PC-9 (cell line): ENCODE measurements at regions not wholly inside any gene's neighbourhood (a gene's known extent, or its start where the extent isn't known, plus 50 kb on each side); places are given as distances from the start of the nearest gene placed in this dataset.

Experiments used
- BruUV-seq: library from RNA; stranded (reverse); fragments of 400-500 nt; replicated peaks from 2 replicates; lab custom pipeline; 2021; lab: Mats Ljungman, UMichigan
- CTCF ChIA-PET: fragments of 300-600 bp; sonication (Branson Sonifier 250); formaldehyde crosslinking; loops from one replicate; lab custom pipeline; 2022; ENCODE audit warnings: antibody characterized with exemption; lab: Charles Lee
- POLR2A ChIA-PET: fragments of 300-600 bp; sonication (Branson Sonifier 250); formaldehyde crosslinking; loops from one replicate; lab custom pipeline; 2022; ENCODE audit warnings: antibody characterized with exemption; ENCODE audit not compliant: unreplicated experiment; lab: Charles Lee
- DNase-seq, 2 experiments: peaks; one replicate each; pipeline versions ENCODE4 v3.0.0 to v3.0.0-alpha.2; 2015 to 2022; ENCODE audit warnings: mixed read lengths in 1 of 2
- H2AFZ ChIP-seq: fragments of 200-600 bp; sonication (generic); 2 replicates; pipeline ENCODE4 v1.8.1; 2017; ENCODE audit warnings: antibody characterized with exemption
- H3F3A ChIP-seq: fragments of 200-600 bp; sonication (generic); 2 replicates; pipeline ENCODE4 v1.8.1; 2017; ENCODE audit warnings: antibody characterized with exemption, mild to moderate bottlenecking, low read depth; ENCODE audit not compliant: insufficient read depth
- H3K27ac ChIP-seq: fragments of 200-600 bp; sonication (generic); 2 replicates; pipeline ENCODE4 v1.6.1; 2016; ENCODE audit warnings: mixed run types
- H3K27me3 ChIP-seq: fragments of 200-600 bp; sonication (generic); 2 replicates; pipeline ENCODE4 v1.6.1; 2016; ENCODE audit warnings: low read depth, mixed run types; ENCODE audit not compliant: insufficient read depth
- H3K36me3 ChIP-seq: fragments of 200-600 bp; sonication (generic); 2 replicates; pipeline ENCODE4 v1.6.1; 2016; ENCODE audit warnings: low read depth, mixed run types
- H3K4me1 ChIP-seq: fragments of 200-600 bp; sonication (generic); replicated peaks from 2 replicates; pipeline ENCODE4 v1.6.1; 2016; ENCODE audit warnings: mixed run types; ENCODE audit not compliant: insufficient read depth
- H3K4me2 ChIP-seq: fragments of 200-600 bp; sonication (generic); 2 replicates; pipeline ENCODE4 v1.6.1; 2017; ENCODE audit warnings: mixed run types
- H3K4me3 ChIP-seq: fragments of 200-600 bp; sonication (generic); 2 replicates; pipeline ENCODE4 v1.6.1; 2016; ENCODE audit warnings: mixed run types
- H3K79me2 ChIP-seq: fragments of 200-600 bp; sonication (generic); 2 replicates; pipeline ENCODE4 v1.6.1; 2017; ENCODE audit warnings: low read depth, mixed run types
- H3K9me2 ChIP-seq: fragments of 200-600 bp; sonication (generic); 2 replicates; pipeline ENCODE4 v1.8.1; 2017; ENCODE audit warnings: mild to moderate bottlenecking; ENCODE audit not compliant: insufficient read depth
- H3K9me3 ChIP-seq: fragments of 200-600 bp; sonication (generic); 2 replicates; pipeline ENCODE4 v1.8.1; 2016; ENCODE audit warnings: low read depth; ENCODE audit not compliant: insufficient read depth
- H4K20me1 ChIP-seq: fragments of 200-600 bp; sonication (generic); 2 replicates; pipeline ENCODE4 v1.8.1; 2017; ENCODE audit not compliant: insufficient read depth
- EZH2 ChIP-seq: fragments of 200-600 bp; sonication (generic); IDR thresholded peaks from 2 replicates; pipeline ENCODE4 v1.8.0; 2017; ENCODE audit warnings: antibody characterized with exemption, low read depth
- intact Hi-C: fragments of 100-400 bp; cut with micrococcal nuclease; formaldehyde crosslinking; loops from one replicate; pipeline ENCODE4 v1.10.0; 2022; ENCODE audit not compliant: unreplicated experiment
- TF ChIP-seq, protein P1 (sequence below): fragments of 200-600 bp; sonication (generic); conservative IDR thresholded peaks from 2 replicates; pipeline ENCODE4 v1.6.1; 2017; ENCODE audit warnings: mixed run types, antibody characterized with exemption, mild to moderate bottlenecking, moderate library complexity

DNA sequence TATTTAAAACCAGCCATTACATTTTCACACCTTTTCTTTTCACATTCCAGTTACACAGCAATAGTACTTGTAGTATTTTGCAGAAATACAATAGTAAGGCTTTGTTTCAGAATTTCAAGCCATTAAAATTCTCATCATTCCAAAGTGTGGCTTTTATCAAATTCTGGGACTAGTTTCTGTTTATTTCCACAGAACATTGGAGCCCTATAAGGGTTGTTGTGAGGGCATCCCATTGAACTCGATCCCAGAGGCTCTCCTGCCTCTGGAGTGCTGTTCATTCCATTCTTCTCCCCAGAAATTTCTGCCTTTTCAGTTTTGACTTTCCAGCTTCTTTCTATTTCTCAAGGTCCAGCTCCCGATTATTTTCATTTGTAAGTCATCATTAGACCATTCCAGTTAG lies 645.5 kb downstream of the ADGRL2 start:
- H3K4me2 ChIP-seq, result no peak overlapping the region
- intact Hi-C loops, result no loop called here
- no peaks in the 10 kb centered on the region for H3K36me3 ChIP-seq
- H2AFZ ChIP-seq, result no peak overlapping the region
- POLR2A ChIA-PET, result no interaction called here
- no peak for DNase-seq
- peaks cover 5% of the 10 kb centered on the region; the same call in 1 of the 2 replicates for H3K9me2 ChIP-seq
- CTCF ChIA-PET, result no interaction called here
- no peaks in the 10 kb centered on the region for H3K79me2 ChIP-seq
- H3K4me1 ChIP-seq, result no peaks in the 10 kb centered on the region
- H3F3A ChIP-seq, result no peaks in the 10 kb centered on the region
- H3K4me3 ChIP-seq, result no peak overlapping the region
- no peaks in the 10 kb centered on the region for H3K9me3 ChIP-seq
- H3K27ac ChIP-seq, result no peak overlapping the region
- no peaks in the 10 kb centered on the region for H4K20me1 ChIP-seq
- no peak for TF ChIP-seq EZH2
- TF ChIP-seq, protein P1, sequence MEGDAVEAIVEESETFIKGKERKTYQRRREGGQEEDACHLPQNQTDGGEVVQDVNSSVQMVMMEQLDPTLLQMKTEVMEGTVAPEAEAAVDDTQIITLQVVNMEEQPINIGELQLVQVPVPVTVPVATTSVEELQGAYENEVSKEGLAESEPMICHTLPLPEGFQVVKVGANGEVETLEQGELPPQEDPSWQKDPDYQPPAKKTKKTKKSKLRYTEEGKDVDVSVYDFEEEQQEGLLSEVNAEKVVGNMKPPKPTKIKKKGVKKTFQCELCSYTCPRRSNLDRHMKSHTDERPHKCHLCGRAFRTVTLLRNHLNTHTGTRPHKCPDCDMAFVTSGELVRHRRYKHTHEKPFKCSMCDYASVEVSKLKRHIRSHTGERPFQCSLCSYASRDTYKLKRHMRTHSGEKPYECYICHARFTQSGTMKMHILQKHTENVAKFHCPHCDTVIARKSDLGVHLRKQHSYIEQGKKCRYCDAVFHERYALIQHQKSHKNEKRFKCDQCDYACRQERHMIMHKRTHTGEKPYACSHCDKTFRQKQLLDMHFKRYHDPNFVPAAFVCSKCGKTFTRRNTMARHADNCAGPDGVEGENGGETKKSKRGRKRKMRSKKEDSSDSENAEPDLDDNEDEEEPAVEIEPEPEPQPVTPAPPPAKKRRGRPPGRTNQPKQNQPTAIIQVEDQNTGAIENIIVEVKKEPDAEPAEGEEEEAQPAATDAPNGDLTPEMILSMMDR, result no peak
- BruUV-seq, result no TSS peak
- no peaks in the 10 kb centered on the region for H3K27me3 ChIP-seq

DNA sequence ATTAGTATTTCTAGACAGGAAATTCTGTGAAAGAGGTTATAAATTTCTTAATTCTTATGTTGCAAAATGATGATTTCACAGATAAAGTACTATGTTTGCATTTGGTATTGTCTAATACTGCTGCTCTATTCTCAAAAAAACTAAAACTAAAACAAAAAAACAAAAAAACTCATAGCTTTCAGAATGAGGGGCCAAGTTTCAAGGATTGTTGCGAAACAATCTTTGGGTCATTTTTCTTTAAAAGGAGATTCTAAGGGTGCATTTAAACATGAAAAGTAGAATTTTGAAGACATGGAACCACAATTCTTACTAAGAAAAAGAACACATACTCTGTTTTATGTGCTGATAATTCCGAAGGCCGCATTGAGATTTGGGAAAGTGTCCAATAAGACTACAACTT lies 645.1 kb downstream of the ADGRL2 start:
- ChIA-PET CTCF (no interaction called here), POLR2A (no interaction called here)
- H3K4me2 ChIP-seq, result no peak overlapping the region
- intact Hi-C loops, result no loop called here
- H3K9me3 ChIP-seq, result no peaks in the 10 kb centered on the region
- no peak overlapping the region for H3K4me3 ChIP-seq
- H4K20me1 ChIP-seq, result no peaks in the 10 kb centered on the region
- no peaks in the 10 kb centered on the region for H3K4me1 ChIP-seq
- H3K27ac ChIP-seq, result no peak overlapping the region
- H2AFZ ChIP-seq, result no peak overlapping the region
- no peak for DNase-seq
- no peaks in the 10 kb centered on the region for H3F3A ChIP-seq
- BruUV-seq, result no TSS peak
- H3K79me2 ChIP-seq, result no peaks in the 10 kb centered on the region
- no peaks in the 10 kb centered on the region for H3K36me3 ChIP-seq
- peaks cover 5% of the 10 kb centered on the region; the same call in 1 of the 2 replicates for H3K9me2 ChIP-seq
- no peaks in the 10 kb centered on the region for H3K27me3 ChIP-seq
- TF ChIP-seq EZH2, result no peak
- TF ChIP-seq, protein P1, result no peak

- ChIA-PET CTCF (interaction anchor here (0.6 to 0.7 kb wide), 2 partner anchors 44 to 1213 kb away, joined by 3 read pairs; no protein-coding TSS in a partner anchor), POLR2A (no interaction called here)
- Histone ChIP-seq H3K27me3 (no peaks in the 10 kb centered on the region), H3K36me3 (no peaks in the 10 kb centered on the region), H2AFZ (no peak overlapping the region), H3K4me1 (no peaks in the 10 kb centered on the region), H3K4me2 (no peak overlapping the region), H3K4me3 (no peak overlapping the region), H3K27ac (no peak overlapping the region), H3F3A (no peaks in the 10 kb centered on the region), H4K20me1 (no peaks in the 10 kb centered on the region), H3K9me2 (peaks cover 5% of the 10 kb centered on the region; the same call in 1 of the 2 replicates), H3K9me3 (no peaks in the 10 kb centered on the region), H3K79me2 (no peaks in the 10 kb centered on the region)
- no TSS peak for BruUV-seq
- intact Hi-C loops, result no loop called here
- no peak for DNase-seq
- no peak for TF ChIP-seq EZH2
- TF ChIP-seq, protein P1, result no peak
These were observed 644.4 kb downstream of the ADGRL2 start for GRCh38 chr1:82445132-82445531.
